K562 (cell line): ENCODE measurements at regions not wholly inside any gene's neighbourhood (a gene's known extent, or its start where the extent isn't known, plus 50 kb on each side); places are given as distances from the start of the nearest gene placed in this dataset.
A peak's percentile ranks its signal among the peaks of the same experiment; 100 is the strongest.

Experiments
- ATAC-seq: fragments of 200-7000 bp; cut with Tn5 transposase; 3 replicates; pipeline ENCODE4 v1.9.1; 2020; ENCODE audit warnings: moderate library complexity
- BruUV-seq: library from RNA; stranded (reverse); fragments of 400-500 nt; replicated peaks from 2 replicates; lab custom pipeline; 2021; lab: Mats Ljungman, UMichigan
- CTCF ChIA-PET: fragments of 300-600 bp; formaldehyde crosslinking; extraction: SDS; loops from one replicate; lab custom pipeline; 2021; ENCODE audit warnings: low intra/inter-chr PET ratio; lab: Yijun Ruan, JAX
- POLR2A ChIA-PET: fragments of 300-600, 350-650 bp; sonication (Branson Sonifier 250); formaldehyde crosslinking; extraction: SDS; loops from one replicate; lab custom pipeline; 2021; ENCODE audit warnings: antibody characterized with exemption, inconsistent platforms; lab: Yijun Ruan, JAX
- DNase-seq, 4 experiments: peaks; one replicate each; pipeline versions ENCODE4 v3.0.0 to v3.0.0-alpha.2; 2011 to 2018; ENCODE audit warnings: low spot score in 3 of 4, mixed read lengths in 3 of 4; ENCODE audit errors: extremely low read depth in 1 of 4
- FAIRE-seq: peaks from 2 replicates; lab custom pipeline; 2011; peaks lifted over from hg19 to GRCh38; lab: Jason Lieb, UNC
- H2AFZ ChIP-seq: 2 replicates; pipeline ENCODE4 v1.6.0; 2011; ENCODE audit warnings: low read depth, low read length, control low read depth, inconsistent platforms
- H3K27ac ChIP-seq: fragments of 200-600 bp; 3 replicates; pipeline ENCODE4 v1.8.0; 2011; ENCODE audit warnings: low read depth, mild to moderate bottlenecking, control low read depth, inconsistent platforms, low read length, moderate library complexity, mixed read lengths; ENCODE audit errors: extremely low read depth
- H3K27me3 ChIP-seq, 2 experiments: fragments of 300-600 bp in 1 of 2; 2 replicates in 1 of 2; 3 replicates in 1 of 2; pipeline versions ENCODE4 v1.6.0 to v1.8.0; 2011; ENCODE audit warnings: inconsistent platforms in 2 of 2, low read length in 2 of 2, mild to moderate bottlenecking in 1 of 2, mixed read lengths in 1 of 2, moderate library complexity in 1 of 2; ENCODE audit not compliant: control insufficient read depth in 2 of 2, insufficient read depth in 2 of 2
- H3K36me3 ChIP-seq: fragments of 300-600 bp; 3 replicates; pipeline ENCODE4 v1.8.0; 2011; ENCODE audit warnings: mild to moderate bottlenecking, low read length, inconsistent platforms; ENCODE audit not compliant: control insufficient read depth, insufficient read depth
- H3K4me1 ChIP-seq, 2 experiments: fragments of 200-600 bp in 1 of 2; replicated peaks in 1 of 2; 2 replicates in 1 of 2; 3 replicates in 1 of 2; pipeline versions ENCODE4 v1.5.1 to v1.8.0; 2011; ENCODE audit warnings: inconsistent platforms in 2 of 2, low read length in 2 of 2, mild to moderate bottlenecking in 1 of 2, mixed read lengths in 1 of 2, moderate library complexity in 1 of 2; ENCODE audit not compliant: control insufficient read depth in 2 of 2, insufficient read depth in 2 of 2
- H3K4me2 ChIP-seq: 2 replicates; pipeline ENCODE4 v1.6.1; 2011; ENCODE audit warnings: low read length, control low read depth, inconsistent platforms, mixed read lengths; ENCODE audit not compliant: insufficient read depth
- H3K4me3 ChIP-seq: fragments of 200-600 bp; sonication (generic), shearing (Covaris generic); 2 replicates; pipeline ENCODE4 v1.5.1; 2016; ENCODE audit warnings: control low read depth, inconsistent platforms
- H3K79me2 ChIP-seq: fragments of 200-600 bp; 3 replicates; pipeline ENCODE4 v1.8.0; 2011; ENCODE audit warnings: low read length, inconsistent platforms; ENCODE audit not compliant: control insufficient read depth, insufficient read depth
- H3K9ac ChIP-seq, 2 experiments: 2 replicates each; pipeline versions ENCODE4 v1.6.0 to v1.6.1; 2011; ENCODE audit warnings: low read depth in 2 of 2, low read length in 2 of 2, control low read depth in 1 of 2, inconsistent platforms in 1 of 2, mild to moderate bottlenecking in 1 of 2, mixed read lengths in 1 of 2; ENCODE audit not compliant: insufficient read depth in 1 of 2
- H3K9me1 ChIP-seq: one replicate; pipeline ENCODE4 v1.6.0; 2011; ENCODE audit warnings: inconsistent platforms, mild to moderate bottlenecking, low read length, moderate library complexity; ENCODE audit not compliant: control insufficient read depth, insufficient read depth
- H3K9me3 ChIP-seq: replicated peaks from 2 replicates; pipeline ENCODE4 v1.5.1; 2011; ENCODE audit warnings: low read depth, low read length, inconsistent platforms; ENCODE audit not compliant: control insufficient read depth, insufficient read depth
- H4K20me1 ChIP-seq: replicated peaks from 2 replicates; pipeline ENCODE4 v1.6.1; 2011; ENCODE audit warnings: low read length, inconsistent platforms, mixed read lengths; ENCODE audit not compliant: control insufficient read depth, insufficient read depth
- C11orf30 ChIP-seq: fragments of 450-650 bp; IDR thresholded peaks from 2 replicates; pipeline ENCODE4 v1.6.1; 2016; ENCODE audit warnings: low read depth, mild to moderate bottlenecking
- MAFG ChIP-seq: fragments of 450-650 bp; conservative IDR thresholded peaks from 2 replicates; pipeline ENCODE4 v1.6.1; 2016; ENCODE audit warnings: missing genetic modification characterization, missing compliant biosample characterization
- NFE2 ChIP-seq: IDR thresholded peaks from 2 replicates; pipeline ENCODE4 v1.6.1; 2014; ENCODE audit warnings: antibody characterized with exemption, low read depth
- ZC3H11A ChIP-seq: IDR thresholded peaks from 2 replicates; pipeline ENCODE4 v1.6.1; 2012; ENCODE audit warnings: low read depth, low read length, improper control_type of control experiment
- ZNF384 ChIP-seq: IDR thresholded peaks from 2 replicates; pipeline ENCODE4 v1.6.1; 2012; ENCODE audit warnings: low read depth, low read length, improper control_type of control experiment
- WGBS: fragments of 100-300 bp; shearing (Covaris generic); methylation state at CpG from one replicate; pipeline ENCODE4 v1.1.6; 2016; ENCODE audit warnings: low coverage, mixed read lengths; ENCODE audit not compliant: insufficient coverage; ENCODE audit errors: missing lambda C conversion rate; 5-methylcytosine and 5-hydroxymethylcytosine counted together
- in situ Hi-C: fragments of 300-500 bp; cut with MboI; formaldehyde crosslinking; loops from 4 replicates; pipeline ENCODE4 v1.15.0; 2018; ENCODE audit warnings: inconsistent platforms, mixed read lengths
- intact Hi-C: fragments of 100-400 bp; cut with micrococcal nuclease; formaldehyde crosslinking; loops from 2 replicates; pipeline ENCODE4 v1.14.2; 2022
- TF ChIP-seq, protein P1 (sequence below): fragments of 250-450 bp; sonication (Bioruptor Pico); IDR thresholded peaks from 2 replicates; pipeline ENCODE4 v1.5.0; 2020; ENCODE audit warnings: mild to moderate bottlenecking
- TF ChIP-seq, protein P2 (sequence below), 2 experiments: fragments of 450-650 bp; formaldehyde crosslinking in 1 of 2; IDR thresholded peaks; 2 replicates each; pipeline versions ENCODE4 v1.4.0 to v1.6.1; 2014 to 2020; ENCODE audit warnings: mild to moderate bottlenecking in 2 of 2, borderline replicate concordance in 1 of 2, low read depth in 1 of 2

DNA sequence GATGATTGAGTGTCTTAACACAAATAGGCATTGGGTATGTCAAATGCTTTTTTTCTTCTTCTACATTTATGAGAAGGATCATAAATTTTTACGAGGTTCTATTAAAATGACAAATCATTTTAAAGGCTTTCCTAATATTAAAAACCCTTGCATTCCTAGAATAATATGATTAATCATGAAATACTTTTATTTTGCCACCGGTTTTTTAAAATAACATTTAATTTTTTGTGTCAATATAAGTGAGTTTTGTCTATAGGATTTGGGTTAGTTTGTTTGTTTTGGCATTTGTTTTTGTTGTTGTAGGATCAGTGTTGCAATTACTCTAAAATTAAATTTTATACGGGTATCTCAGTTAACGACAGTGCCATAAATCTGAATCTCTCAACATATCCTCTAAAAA lies 169.7 kb upstream of the STK26 start:
- 46% methylated on average over 4 of the region's 4 CpGs for WGBS
- DNase-seq: no peak
- intact Hi-C loops (loop anchor here (5.0 kb wide), 1 partner anchor 239 kb away; no protein-coding TSS in a partner anchor), in situ Hi-C loops (no loop called here)
- ATAC-seq: no peak
- TF ChIP-seq, protein P1, sequence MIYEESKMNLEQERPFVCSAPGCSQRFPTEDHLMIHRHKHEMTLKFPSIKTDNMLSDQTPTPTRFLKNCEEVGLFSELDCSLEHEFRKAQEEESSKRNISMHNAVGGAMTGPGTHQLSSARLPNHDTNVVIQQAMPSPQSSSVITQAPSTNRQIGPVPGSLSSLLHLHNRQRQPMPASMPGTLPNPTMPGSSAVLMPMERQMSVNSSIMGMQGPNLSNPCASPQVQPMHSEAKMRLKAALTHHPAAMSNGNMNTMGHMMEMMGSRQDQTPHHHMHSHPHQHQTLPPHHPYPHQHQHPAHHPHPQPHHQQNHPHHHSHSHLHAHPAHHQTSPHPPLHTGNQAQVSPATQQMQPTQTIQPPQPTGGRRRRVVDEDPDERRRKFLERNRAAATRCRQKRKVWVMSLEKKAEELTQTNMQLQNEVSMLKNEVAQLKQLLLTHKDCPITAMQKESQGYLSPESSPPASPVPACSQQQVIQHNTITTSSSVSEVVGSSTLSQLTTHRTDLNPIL (CRISPR knock-in tag): no peak
- Histone ChIP-seq H3K27ac (no peak overlapping the region), H3K9ac (no peak overlapping the region), H3K79me2 (no peaks in the 10 kb centered on the region), H2AFZ (no peak overlapping the region), H3K9me3 (no peaks in the 10 kb centered on the region), H3K9me1 (no peaks in the 10 kb centered on the region), H4K20me1 (no peaks in the 10 kb centered on the region), H3K4me2 (no peak overlapping the region), H3K36me3 (no peaks in the 10 kb centered on the region), H3K27me3 (no peaks in the 10 kb centered on the region), H3K4me3 (no peak overlapping the region), H3K4me1 (no peaks in the 10 kb centered on the region; a peak in 1 of 5 replicates)
- FAIRE-seq: no peak
- ChIA-PET CTCF (no interaction called here), POLR2A (no interaction called here)
- BruUV-seq: no TSS peak

DNA sequence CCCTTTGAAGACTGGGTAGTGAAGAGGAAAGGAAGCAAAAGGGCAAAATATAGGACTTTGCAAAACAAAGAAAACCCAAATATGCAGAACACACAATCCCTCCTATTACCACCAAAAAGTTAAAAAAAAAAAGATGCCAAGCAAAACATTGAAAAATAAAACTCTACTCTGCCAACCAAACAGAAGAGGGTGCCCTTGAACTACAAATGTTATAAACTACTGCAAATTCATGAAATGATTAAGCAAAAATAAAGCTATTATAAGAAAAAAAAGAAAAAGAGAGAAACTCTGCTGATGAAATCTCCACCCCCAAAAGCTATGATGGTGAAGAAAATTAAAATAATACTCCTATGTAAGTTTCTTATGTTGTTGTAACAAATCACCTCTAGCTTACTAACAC lies 168.5 kb upstream of the STK26 start:
- H3K27ac ChIP-seq: no peak overlapping the region
- no peak for FAIRE-seq
- peak in 1 of 4 experiments; percentile 16 for DNase-seq
- in situ Hi-C loops (no loop called here), intact Hi-C loops (loop anchor here (2.0 to 5.0 kb wide), 2 partner anchors 62 to 238 kb away; no protein-coding TSS in a partner anchor)
- H3K36me3 ChIP-seq: no peaks in the 10 kb centered on the region
- BruUV-seq: no TSS peak
- no peak overlapping the region for H2AFZ ChIP-seq
- no peak for ATAC-seq
- H3K4me1 ChIP-seq: no peaks in the 10 kb centered on the region; a peak in 1 of 5 replicates
- no peaks in the 10 kb centered on the region for H3K9me3 ChIP-seq
- H4K20me1 ChIP-seq: no peaks in the 10 kb centered on the region
- no peak overlapping the region for H3K4me2 ChIP-seq
- no peaks in the 10 kb centered on the region for H3K9me1 ChIP-seq
- no peak overlapping the region for H3K9ac ChIP-seq
- no peaks in the 10 kb centered on the region for H3K79me2 ChIP-seq
- ChIA-PET POLR2A (no interaction called here), CTCF (interaction anchor here (1.2 to 1.3 kb wide), 2 partner anchors 217 to 778 kb away, joined by 7 to 8 read pairs; no protein-coding TSS in a partner anchor)
- H3K4me3 ChIP-seq: no peak overlapping the region
- no peaks in the 10 kb centered on the region for H3K27me3 ChIP-seq
- peak; percentile 67 for TF ChIP-seq NFE2
- TF ChIP-seq ZNF384: peak; percentile 69
- TF ChIP-seq MAFG: peak; percentile 77
- TF ChIP-seq, protein P2, sequence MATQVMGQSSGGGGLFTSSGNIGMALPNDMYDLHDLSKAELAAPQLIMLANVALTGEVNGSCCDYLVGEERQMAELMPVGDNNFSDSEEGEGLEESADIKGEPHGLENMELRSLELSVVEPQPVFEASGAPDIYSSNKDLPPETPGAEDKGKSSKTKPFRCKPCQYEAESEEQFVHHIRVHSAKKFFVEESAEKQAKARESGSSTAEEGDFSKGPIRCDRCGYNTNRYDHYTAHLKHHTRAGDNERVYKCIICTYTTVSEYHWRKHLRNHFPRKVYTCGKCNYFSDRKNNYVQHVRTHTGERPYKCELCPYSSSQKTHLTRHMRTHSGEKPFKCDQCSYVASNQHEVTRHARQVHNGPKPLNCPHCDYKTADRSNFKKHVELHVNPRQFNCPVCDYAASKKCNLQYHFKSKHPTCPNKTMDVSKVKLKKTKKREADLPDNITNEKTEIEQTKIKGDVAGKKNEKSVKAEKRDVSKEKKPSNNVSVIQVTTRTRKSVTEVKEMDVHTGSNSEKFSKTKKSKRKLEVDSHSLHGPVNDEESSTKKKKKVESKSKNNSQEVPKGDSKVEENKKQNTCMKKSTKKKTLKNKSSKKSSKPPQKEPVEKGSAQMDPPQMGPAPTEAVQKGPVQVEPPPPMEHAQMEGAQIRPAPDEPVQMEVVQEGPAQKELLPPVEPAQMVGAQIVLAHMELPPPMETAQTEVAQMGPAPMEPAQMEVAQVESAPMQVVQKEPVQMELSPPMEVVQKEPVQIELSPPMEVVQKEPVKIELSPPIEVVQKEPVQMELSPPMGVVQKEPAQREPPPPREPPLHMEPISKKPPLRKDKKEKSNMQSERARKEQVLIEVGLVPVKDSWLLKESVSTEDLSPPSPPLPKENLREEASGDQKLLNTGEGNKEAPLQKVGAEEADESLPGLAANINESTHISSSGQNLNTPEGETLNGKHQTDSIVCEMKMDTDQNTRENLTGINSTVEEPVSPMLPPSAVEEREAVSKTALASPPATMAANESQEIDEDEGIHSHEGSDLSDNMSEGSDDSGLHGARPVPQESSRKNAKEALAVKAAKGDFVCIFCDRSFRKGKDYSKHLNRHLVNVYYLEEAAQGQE (IDR thresholded peaks at IDR 0.05; ENCODE audit: borderline replicate concordance): peak; percentile 37; the same call in 1 of the 2 replicates
- TF ChIP-seq, protein P2 (CRISPR knock-in tag; IDR thresholded peaks at IDR 0.05; ENCODE audit: low read depth): no peak
- peak; percentile 76 for TF ChIP-seq C11orf30
- no peak for TF ChIP-seq ZC3H11A
